ENCODE measurements at regions not wholly inside any gene's neighbourhood (a gene's known extent, or its start where the extent isn't known, plus 50 kb on each side); places are given as distances from the start of the nearest gene placed in this dataset.

GRCh38 chr1:29467989-29468900, 231.9 kb downstream of the PTPRU start:
- ATAC-seq (no peak), DNase-seq (ENCODE audit: low spot score) (no peak)

- DNase-seq (ENCODE audit: low spot score) = no peak
- ATAC-seq = no peak
These were observed 229.9 kb downstream of the PTPRU start for GRCh38 chr1:29466258-29466657.

DNA sequence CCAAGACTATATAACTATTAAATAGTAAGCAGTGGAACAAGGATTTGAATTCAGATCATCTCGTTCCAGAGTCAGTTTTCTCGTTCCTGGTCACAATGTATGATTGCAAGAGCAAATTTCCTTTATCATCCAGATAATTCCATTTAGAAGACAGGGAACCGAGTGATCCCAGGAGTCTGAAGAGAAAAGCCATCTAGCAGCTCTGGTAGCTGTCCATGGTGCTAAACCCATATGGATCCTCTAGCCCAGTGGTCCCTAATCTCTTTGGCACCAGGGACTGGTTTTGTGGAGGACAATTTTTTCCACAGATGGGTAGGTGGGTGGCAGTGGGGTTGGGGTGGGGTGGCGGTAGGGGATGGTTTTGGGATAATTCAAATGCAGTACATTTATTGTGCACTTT, 229.4 kb downstream of the PTPRU start:
- DNase-seq (ENCODE audit: low spot score) (no peak), ATAC-seq (no peak)

- ATAC-seq = no peak
- DNase-seq (ENCODE audit: low spot score) = no peak
These were observed 225.8 kb downstream of the PTPRU start for GRCh38 chr1:29462096-29462495.

- DNase-seq (ENCODE audit: low spot score) (no peak), ATAC-seq (no peak)
These were observed 224.9 kb downstream of the PTPRU start for GRCh38 chr1:29461115-29461739.

- ATAC-seq (no peak), DNase-seq (ENCODE audit: low spot score) (no peak)
These were observed 224.4 kb downstream of the PTPRU start for GRCh38 chr1:29460694-29461093.

- no peak for ATAC-seq
- DNase-seq (ENCODE audit: low spot score) = no peak
These were observed 223.8 kb downstream of the PTPRU start for GRCh38 chr1:29460041-29460610.

DNA sequence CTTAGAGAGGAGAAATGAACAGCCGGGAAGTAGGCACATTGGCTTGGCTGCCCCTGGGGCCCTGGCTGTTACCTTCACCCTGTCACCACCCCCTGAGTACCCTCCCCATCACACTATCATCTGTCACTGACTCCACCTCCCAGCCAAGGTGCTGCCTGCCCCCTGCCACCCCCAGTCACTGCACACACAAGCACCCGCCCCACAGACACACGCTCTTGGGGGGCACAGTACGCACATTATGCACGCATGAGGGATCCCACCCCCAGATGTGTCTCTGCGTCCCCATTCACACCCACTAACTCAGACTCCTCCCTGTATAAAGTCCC, 223.3 kb downstream of the PTPRU start:
- DNase-seq (ENCODE audit: low spot score) = no peak
- ATAC-seq = no peak

DNA sequence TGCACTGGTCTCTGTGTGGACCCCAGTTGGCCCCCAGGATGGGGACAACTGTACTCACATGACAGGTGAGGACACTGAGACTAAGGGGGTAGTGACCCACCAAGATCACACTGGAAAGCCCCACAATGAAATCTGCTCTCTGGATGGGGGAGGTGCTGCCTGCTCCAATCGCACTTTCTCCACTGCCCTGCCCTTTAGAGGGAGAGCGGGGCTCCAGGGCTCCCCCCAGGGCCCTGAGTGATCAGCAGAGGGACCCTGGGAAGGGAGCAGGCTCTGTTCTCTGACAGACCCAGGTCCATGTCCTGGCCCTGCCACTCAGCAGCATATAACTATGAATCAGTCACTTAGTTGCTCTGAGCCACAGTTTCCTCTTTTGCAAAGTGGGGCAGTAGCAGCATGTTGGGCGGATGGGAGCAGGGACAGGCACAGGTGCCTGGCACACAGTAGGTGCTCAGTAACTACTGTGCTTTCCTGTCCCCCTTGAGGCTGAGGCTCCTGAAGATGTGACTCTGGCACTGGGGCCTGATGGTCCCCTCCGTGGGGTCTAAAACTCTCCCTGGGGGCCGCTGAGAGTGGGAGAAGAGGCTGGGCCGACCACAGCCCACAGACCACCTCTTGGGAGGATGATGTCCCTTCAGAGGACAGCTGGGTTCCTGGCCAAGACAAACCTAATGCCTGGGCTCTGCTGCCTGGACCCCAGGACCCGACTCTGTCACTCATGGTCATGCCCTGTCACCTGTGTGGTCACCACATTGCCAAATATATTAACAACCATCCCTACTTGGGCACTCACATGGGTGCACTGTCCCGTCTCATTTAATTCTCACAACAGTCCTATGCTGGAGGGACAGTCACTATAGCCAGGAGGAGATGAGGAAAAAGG, 222.7 kb downstream of the PTPRU start:
- no peak for DNase-seq (ENCODE audit: low spot score)

GRCh38 chr1:29457496-29458368, 221.4 kb downstream of the PTPRU start:
- ATAC-seq (no peak), DNase-seq (ENCODE audit: low spot score) (no peak)

More for the DNA sequence above, 222.7 kb downstream of the PTPRU start:
- no peak for ATAC-seq

- ATAC-seq (no peak), DNase-seq (ENCODE audit: low spot score) (no peak)
These were observed 220.5 kb downstream of the PTPRU start for GRCh38 chr1:29456685-29457435.

DNA sequence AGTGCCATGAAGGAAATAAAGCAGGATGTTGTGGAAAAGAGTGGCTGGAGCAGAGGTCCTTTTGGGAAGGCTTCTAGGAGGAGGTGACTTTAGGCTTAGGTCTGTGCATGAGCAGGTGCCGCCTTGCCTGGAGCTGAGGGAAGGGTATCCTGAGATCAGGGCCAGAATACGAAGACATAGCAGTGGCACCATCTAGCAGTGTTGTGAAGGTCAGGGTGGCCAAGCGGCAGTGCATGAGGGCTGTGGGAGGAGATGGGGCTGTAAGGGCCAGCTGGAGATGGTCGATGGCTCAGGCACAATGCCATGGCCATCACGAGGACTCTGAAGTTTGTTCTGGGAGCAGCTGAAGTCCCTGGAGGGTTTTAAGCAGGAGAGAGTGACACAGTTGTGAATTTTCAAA, 219.5 kb downstream of the PTPRU start:
- ATAC-seq (no peak), DNase-seq (ENCODE audit: low spot score) (no peak)

GRCh38 chr1:29454616-29455380, 218.5 kb downstream of the PTPRU start:
- no peak for DNase-seq (ENCODE audit: low spot score)
- ATAC-seq = no peak

- no peak for DNase-seq (ENCODE audit: low spot score)
- peak; percentile 68 for ATAC-seq
These were observed 217.3 kb downstream of the PTPRU start for GRCh38 chr1:29453502-29454240.

- no peak for ATAC-seq
- no peak for DNase-seq (ENCODE audit: low spot score)
These were observed 216.3 kb downstream of the PTPRU start for GRCh38 chr1:29452463-29453230.

DNA sequence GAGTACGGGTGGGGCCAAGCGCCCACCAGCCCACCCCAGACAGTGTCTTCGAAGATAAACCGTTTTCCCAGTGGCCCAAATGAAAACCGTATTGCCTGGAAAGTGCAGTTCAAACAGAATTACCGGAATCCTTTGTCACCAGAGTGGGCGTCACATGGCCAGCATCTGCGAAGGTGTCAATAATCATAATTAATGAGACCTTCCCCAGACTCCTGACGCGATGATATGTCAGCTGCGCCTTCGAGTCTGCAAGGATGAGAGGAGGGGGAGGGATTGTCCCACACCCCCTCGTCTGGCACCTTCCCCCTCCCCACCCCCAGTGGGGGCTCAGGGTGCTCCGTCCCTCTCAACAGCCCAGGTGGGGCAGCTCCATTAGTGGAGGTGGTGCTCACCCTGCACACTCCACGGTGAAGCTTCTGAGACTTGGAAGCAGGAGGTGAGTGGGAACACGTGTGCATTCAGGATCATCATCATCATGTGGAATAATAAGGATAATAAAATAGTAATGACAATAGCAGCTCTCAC, 215.1 kb downstream of the PTPRU start:
- ATAC-seq (no peak), DNase-seq (ENCODE audit: low spot score) (no peak)

GRCh38 chr1:29450591-29450990, 214.3 kb downstream of the PTPRU start:
- DNase-seq (ENCODE audit: low spot score) (no peak), ATAC-seq (no peak)
